AG04450 (cell line): ENCODE measurements at regions not wholly inside any gene's neighbourhood (a gene's known extent, or its start where the extent isn't known, plus 50 kb on each side); places are given as distances from the start of the nearest gene placed in this dataset.

Source experiments
- CTCF ChIA-PET: fragments of 300-600, 350-600 bp; formaldehyde crosslinking; extraction: SDS; loops from one replicate; lab custom pipeline; 2022; ENCODE audit warnings: antibody characterized with exemption, inconsistent platforms; lab: Charles Lee
- POLR2A ChIA-PET: fragments of 350-600 bp; formaldehyde crosslinking; extraction: SDS; loops from one replicate; lab custom pipeline; 2021; ENCODE audit warnings: antibody characterized with exemption, inconsistent platforms; lab: Yijun Ruan, JAX
- DNase-seq: peaks from one replicate; pipeline ENCODE4 v3.0.0-alpha.2; 2011; ENCODE audit warnings: low read depth, low spot score
- H3K27ac ChIP-seq: one replicate; pipeline ENCODE4 v1.5.1; 2012; ENCODE audit warnings: low read depth, low read length, control low read depth
- H3K27me3 ChIP-seq: one replicate; pipeline ENCODE4 v1.6.0; 2012; ENCODE audit warnings: low read length; ENCODE audit not compliant: control insufficient read depth, insufficient read depth
- H3K4me3 ChIP-seq: 2 replicates; pipeline ENCODE4 v1.5.1; 2011; ENCODE audit warnings: mild to moderate bottlenecking, low read depth, low read length, control low read depth
- H3K9me3 ChIP-seq: 2 replicates; pipeline ENCODE4 v1.5.1; 2012; ENCODE audit warnings: low read length; ENCODE audit not compliant: control insufficient read depth, insufficient read depth
- CTCF ChIP-seq: IDR thresholded peaks from 2 replicates; pipeline ENCODE4 v1.5.1; 2011; ENCODE audit warnings: low read depth, low read length, control low read depth, inconsistent platforms

- POLR2A ChIA-PET: no interaction called here
- Histone ChIP-seq H3K4me3 (no peak overlapping the region), H3K9me3 (peaks cover 8% of the 10 kb centered on the region), H3K27me3 (no peaks in the 10 kb centered on the region), H3K27ac (no peak overlapping the region)
- no peak for DNase-seq
- TF ChIP-seq CTCF: no peak
- CTCF ChIA-PET: no interaction called here
Observed at GRCh38 chr3:26100176-26100575, 310.3 kb downstream of the OXSM start.

GRCh38 chr3:26102376-26102775 is 312.5 kb downstream of the OXSM start:
- H3K9me3 ChIP-seq: no peaks in the 10 kb centered on the region
- no peak overlapping the region for H3K27ac ChIP-seq
- CTCF ChIA-PET: no interaction called here
- H3K27me3 ChIP-seq: no peaks in the 10 kb centered on the region
- DNase-seq: no peak
- POLR2A ChIA-PET: no interaction called here
- no peak overlapping the region for H3K4me3 ChIP-seq
- no peak for TF ChIP-seq CTCF

GRCh38 chr3:26104851-26105251 is 315.0 kb downstream of the OXSM start:
- POLR2A ChIA-PET: no interaction called here
- no peak overlapping the region for H3K27ac ChIP-seq
- no peak for DNase-seq
- H3K27me3 ChIP-seq: no peaks in the 10 kb centered on the region
- H3K4me3 ChIP-seq: no peak overlapping the region
- TF ChIP-seq CTCF: no peak
- CTCF ChIA-PET: no interaction called here
- H3K9me3 ChIP-seq: no peaks in the 10 kb centered on the region

- TF ChIP-seq CTCF: no peak
- POLR2A ChIA-PET: no interaction called here
Observed at GRCh38 chr3:26105261-26105660, 315.4 kb downstream of the OXSM start.

GRCh38 chr3:26106228-26106627 is 316.3 kb downstream of the OXSM start:
- no peaks in the 10 kb centered on the region for H3K9me3 ChIP-seq
- no peak overlapping the region for H3K27ac ChIP-seq
- ChIA-PET POLR2A (no interaction called here), CTCF (no interaction called here)
- no peak for TF ChIP-seq CTCF
- DNase-seq: no peak
- H3K4me3 ChIP-seq: no peak overlapping the region
- H3K27me3 ChIP-seq: no peaks in the 10 kb centered on the region

More at GRCh38 chr3:26105261-26105660, 315.4 kb downstream of the OXSM start:
- Histone ChIP-seq H3K4me3 (no peak overlapping the region), H3K27ac (no peak overlapping the region), H3K27me3 (no peaks in the 10 kb centered on the region), H3K9me3 (no peaks in the 10 kb centered on the region)
- CTCF ChIA-PET: no interaction called here
- no peak for DNase-seq
